ENCODE measurements at regions not wholly inside any gene's neighbourhood (a gene's known extent, or its start where the extent isn't known, plus 50 kb on each side); places are given as distances from the start of the nearest gene placed in this dataset.

GRCh38 chr12:90128526-90128925 lies 419.9 kb upstream of the ATP2B1 start:
- no peak for TF ChIP-seq CTCF (IDR thresholded peaks at IDR 0.05; ENCODE audit: low read length, missing control alignments)
- DNase-seq (ENCODE audit: low read depth), result no peak
- H3K4me3 ChIP-seq (replicated peaks; ENCODE audit: low read depth, low read length), result no peak overlapping the region

GRCh38 chr12:90126125-90126524 lies 417.5 kb upstream of the ATP2B1 start:
- DNase-seq (ENCODE audit: low read depth), result no peak
- TF ChIP-seq CTCF (IDR thresholded peaks at IDR 0.05; ENCODE audit: low read length, missing control alignments), result no peak

GRCh38 chr12:90124914-90125313 lies 416.3 kb upstream of the ATP2B1 start:
- TF ChIP-seq CTCF (IDR thresholded peaks at IDR 0.05; ENCODE audit: low read length, missing control alignments), result no peak
- H3K4me3 ChIP-seq (replicated peaks; ENCODE audit: low read depth, low read length), result no peak overlapping the region
- DNase-seq (ENCODE audit: low read depth), result no peak

More at GRCh38 chr12:90126125-90126524, 417.5 kb upstream of the ATP2B1 start:
- H3K4me3 ChIP-seq (replicated peaks; ENCODE audit: low read depth, low read length), result no peak overlapping the region

- TF ChIP-seq CTCF (IDR thresholded peaks at IDR 0.05; ENCODE audit: low read length, missing control alignments), result no peak
- no peak overlapping the region for H3K4me3 ChIP-seq (replicated peaks; ENCODE audit: low read depth, low read length)
- DNase-seq (ENCODE audit: low read depth), result no peak
These were observed 415.7 kb upstream of the ATP2B1 start for GRCh38 chr12:90124289-90124688.

GRCh38 chr12:90122681-90123080 lies 414.0 kb upstream of the ATP2B1 start:
- no peak overlapping the region for H3K4me3 ChIP-seq (replicated peaks; ENCODE audit: low read depth, low read length)
- TF ChIP-seq CTCF (IDR thresholded peaks at IDR 0.05; ENCODE audit: low read length, missing control alignments), result no peak
- no peak for DNase-seq (ENCODE audit: low read depth)

- DNase-seq (ENCODE audit: low read depth), result no peak
- no peak overlapping the region for H3K4me3 ChIP-seq (replicated peaks; ENCODE audit: low read depth, low read length)
- TF ChIP-seq CTCF (IDR thresholded peaks at IDR 0.05; ENCODE audit: low read length, missing control alignments), result no peak
These were observed 412.0 kb upstream of the ATP2B1 start for GRCh38 chr12:90120627-90121026.

GRCh38 chr12:90112666-90113065 lies 404.0 kb upstream of the ATP2B1 start:
- TF ChIP-seq CTCF (IDR thresholded peaks at IDR 0.05; ENCODE audit: low read length, missing control alignments), result no peak
- DNase-seq (ENCODE audit: low read depth), result no peak
- H3K4me3 ChIP-seq (replicated peaks; ENCODE audit: low read depth, low read length), result no peak overlapping the region
